KMS-11 (cell line): ENCODE measurements at regions not wholly inside any gene's neighbourhood (a gene's known extent, or its start where the extent isn't known, plus 50 kb on each side); places are given as distances from the start of the nearest gene placed in this dataset.
"Not testable (repeated sequence)": the region's sequence is repeated elsewhere in the genome, so short reads cannot be mapped to it uniquely, and the experiment has no call there.

Experiments
- H2AFZ ChIP-seq: fragments of 200-600 bp; sonication (generic); 2 replicates; pipeline ENCODE4 v1.6.1; 2016; ENCODE audit warnings: antibody characterized with exemption, mixed run types, low read depth
- H3K27ac ChIP-seq: fragments of 200-600 bp; sonication (generic); 2 replicates; pipeline ENCODE4 v1.6.1; 2016; ENCODE audit warnings: mild to moderate bottlenecking, mixed run types
- H3K27me3 ChIP-seq: fragments of 200-600 bp; sonication (generic); 2 replicates; pipeline ENCODE4 v1.6.1; 2017; ENCODE audit warnings: mild to moderate bottlenecking, low read depth, mixed run types, moderate library complexity; ENCODE audit not compliant: insufficient read depth
- H3K36me3 ChIP-seq: fragments of 200-600 bp; sonication (generic); 2 replicates; pipeline ENCODE4 v1.6.1; 2017; ENCODE audit warnings: mild to moderate bottlenecking, mixed run types; ENCODE audit not compliant: insufficient read depth
- H3K4me1 ChIP-seq: fragments of 200-600 bp; sonication (generic); 2 replicates; pipeline ENCODE4 v1.6.1; 2016; ENCODE audit warnings: mild to moderate bottlenecking, low read depth, mixed run types; ENCODE audit not compliant: poor library complexity, severe bottlenecking
- H3K4me2 ChIP-seq: fragments of 200-600 bp; sonication (generic); 2 replicates; pipeline ENCODE4 v1.7.0; 2016; ENCODE audit warnings: mild to moderate bottlenecking, mixed run types
- H3K4me3 ChIP-seq: fragments of 200-600 bp; sonication (generic); IDR thresholded peaks from 2 replicates; pipeline ENCODE4 v1.6.1; 2017; ENCODE audit warnings: low read depth, low read length, mixed read lengths; ENCODE audit not compliant: insufficient read depth
- H3K79me2 ChIP-seq: fragments of 200-600 bp; sonication (generic); 2 replicates; pipeline ENCODE4 v1.6.1; 2016; ENCODE audit warnings: low read depth, mixed run types; ENCODE audit not compliant: insufficient read depth
- H3K9ac ChIP-seq: fragments of 200-600 bp; sonication (generic); 2 replicates; pipeline ENCODE4 v1.6.1; 2016; ENCODE audit warnings: mild to moderate bottlenecking, mixed run types
- H4K20me1 ChIP-seq: fragments of 200-600 bp; sonication (generic); 2 replicates; pipeline ENCODE4 v1.6.1; 2016; ENCODE audit warnings: mild to moderate bottlenecking, mixed run types; ENCODE audit not compliant: insufficient read depth
- CTCF ChIP-seq: fragments of 200-600 bp; sonication (generic); conservative IDR thresholded peaks from 2 replicates; pipeline ENCODE4 v1.6.1; 2017; ENCODE audit warnings: low read depth, mild to moderate bottlenecking, antibody characterized with exemption, low read length, moderate library complexity, mixed read lengths

GRCh38 chr4:19492606-19493005, 759.1 kb upstream of the SLIT2 start:
- H3K27me3 ChIP-seq: no peaks in the 10 kb centered on the region
- H3K4me1 ChIP-seq: no peaks in the 10 kb centered on the region
- H3K27ac ChIP-seq: no peak overlapping the region
- no peak overlapping the region for H3K9ac ChIP-seq
- H3K36me3 ChIP-seq: no peaks in the 10 kb centered on the region
- no peaks in the 10 kb centered on the region for H4K20me1 ChIP-seq
- H3K4me3 ChIP-seq: no peak overlapping the region
- TF ChIP-seq CTCF: no peak
- H3K79me2 ChIP-seq: no peaks in the 10 kb centered on the region
- H2AFZ ChIP-seq: no peak overlapping the region
- H3K4me2 ChIP-seq: no peak overlapping the region

GRCh38 chr4:19486400-19486799, 765.3 kb upstream of the SLIT2 start:
- H2AFZ ChIP-seq: no peak overlapping the region
- no peak overlapping the region for H3K4me3 ChIP-seq
- H3K27me3 ChIP-seq: no peaks in the 10 kb centered on the region
- H3K79me2 ChIP-seq: no peaks in the 10 kb centered on the region
- no peak overlapping the region for H3K27ac ChIP-seq
- H4K20me1 ChIP-seq: no peaks in the 10 kb centered on the region
- H3K4me1 ChIP-seq: no peaks in the 10 kb centered on the region
- H3K9ac ChIP-seq: no peak overlapping the region
- no peak overlapping the region for H3K4me2 ChIP-seq
- TF ChIP-seq CTCF: no peak
- H3K36me3 ChIP-seq: no peaks in the 10 kb centered on the region

- H3K9ac ChIP-seq: no peak overlapping the region
- no peak overlapping the region for H3K4me2 ChIP-seq
- no peak for TF ChIP-seq CTCF
- H3K4me1 ChIP-seq: no peaks in the 10 kb centered on the region
- H3K4me3 ChIP-seq: no peak overlapping the region
- no peaks in the 10 kb centered on the region for H3K36me3 ChIP-seq
- no peaks in the 10 kb centered on the region for H4K20me1 ChIP-seq
- H3K79me2 ChIP-seq: no peaks in the 10 kb centered on the region
- no peak overlapping the region for H2AFZ ChIP-seq
- H3K27ac ChIP-seq: no peak overlapping the region
- H3K27me3 ChIP-seq: no peaks in the 10 kb centered on the region
Observed at GRCh38 chr4:19478791-19479190, 772.9 kb upstream of the SLIT2 start.

GRCh38 chr4:19473569-19473968, 778.1 kb upstream of the SLIT2 start:
- Histone ChIP-seq H4K20me1 (no peaks in the 10 kb centered on the region), H3K36me3 (no peaks in the 10 kb centered on the region), H3K9ac (no peak overlapping the region), H3K4me2 (no peak overlapping the region), H3K27me3 (no peaks in the 10 kb centered on the region), H2AFZ (no peak overlapping the region), H3K27ac (no peak overlapping the region), H3K79me2 (no peaks in the 10 kb centered on the region), H3K4me1 (no peaks in the 10 kb centered on the region), H3K4me3 (no peak overlapping the region)
- no peak for TF ChIP-seq CTCF

- H3K79me2 ChIP-seq: no peaks in the 10 kb centered on the region
- H3K4me1 ChIP-seq: no peaks in the 10 kb centered on the region
- TF ChIP-seq CTCF: no peak
- no peak overlapping the region for H3K27ac ChIP-seq
- no peaks in the 10 kb centered on the region for H4K20me1 ChIP-seq
- H3K4me2 ChIP-seq: no peak overlapping the region
- H3K27me3 ChIP-seq: no peaks in the 10 kb centered on the region
- H3K4me3 ChIP-seq: no peak overlapping the region
- no peaks in the 10 kb centered on the region for H3K36me3 ChIP-seq
- H2AFZ ChIP-seq: no peak overlapping the region
- H3K9ac ChIP-seq: no peak overlapping the region
Observed at GRCh38 chr4:19472666-19473065, 779.0 kb upstream of the SLIT2 start.

- not testable (repeated sequence) for H3K4me3 ChIP-seq, H3K36me3 ChIP-seq, H4K20me1 ChIP-seq, H3K9ac ChIP-seq, H3K79me2 ChIP-seq, H3K4me1 ChIP-seq, H2AFZ ChIP-seq, H3K27me3 ChIP-seq, H3K4me2 ChIP-seq, H3K27ac ChIP-seq
Observed at GRCh38 chr4:19470001-19470400, 781.7 kb upstream of the SLIT2 start.
